Fibroblast of villous mesenchyme (primary cell): ENCODE measurements at regions not wholly inside any gene's neighbourhood (a gene's known extent, or its start where the extent isn't known, plus 50 kb on each side); places are given as distances from the start of the nearest gene placed in this dataset.

ENCODE experiments used
- DNase-seq: peaks from one replicate; pipeline ENCODE4 v3.0.0-alpha.2; 2010; ENCODE audit warnings: low read depth
- H3K4me3 ChIP-seq: 2 replicates; pipeline ENCODE4 v1.5.1; 2011; ENCODE audit warnings: low read depth, mild to moderate bottlenecking, low read length
- TF ChIP-seq, protein P1 (sequence below): IDR thresholded peaks from 2 replicates; pipeline ENCODE4 v1.5.1; 2012; ENCODE audit warnings: low read depth, mild to moderate bottlenecking, low read length; ENCODE audit not compliant: insufficient read depth

DNA sequence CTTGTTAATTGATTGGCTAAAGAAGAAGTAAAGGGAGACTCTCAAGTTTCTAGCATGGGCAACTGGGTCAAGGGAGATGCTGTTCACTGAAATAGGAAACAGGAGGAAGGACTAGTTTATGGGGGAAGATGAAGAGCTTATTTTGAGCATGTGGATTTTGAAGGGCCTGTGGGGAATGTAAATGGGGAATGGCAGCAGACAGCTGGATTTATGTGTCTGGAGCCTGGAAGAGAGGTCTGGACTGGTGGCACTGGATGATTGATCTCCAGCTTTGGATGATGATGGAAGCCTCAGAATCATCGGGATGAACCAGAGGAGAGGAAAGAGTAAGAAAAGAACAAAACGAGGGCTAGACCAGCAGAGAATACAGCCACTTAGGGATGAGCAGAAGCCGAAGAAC lies 54.9 kb upstream of the ENAH start:
- DNase-seq = no peak
- TF ChIP-seq, protein P1, sequence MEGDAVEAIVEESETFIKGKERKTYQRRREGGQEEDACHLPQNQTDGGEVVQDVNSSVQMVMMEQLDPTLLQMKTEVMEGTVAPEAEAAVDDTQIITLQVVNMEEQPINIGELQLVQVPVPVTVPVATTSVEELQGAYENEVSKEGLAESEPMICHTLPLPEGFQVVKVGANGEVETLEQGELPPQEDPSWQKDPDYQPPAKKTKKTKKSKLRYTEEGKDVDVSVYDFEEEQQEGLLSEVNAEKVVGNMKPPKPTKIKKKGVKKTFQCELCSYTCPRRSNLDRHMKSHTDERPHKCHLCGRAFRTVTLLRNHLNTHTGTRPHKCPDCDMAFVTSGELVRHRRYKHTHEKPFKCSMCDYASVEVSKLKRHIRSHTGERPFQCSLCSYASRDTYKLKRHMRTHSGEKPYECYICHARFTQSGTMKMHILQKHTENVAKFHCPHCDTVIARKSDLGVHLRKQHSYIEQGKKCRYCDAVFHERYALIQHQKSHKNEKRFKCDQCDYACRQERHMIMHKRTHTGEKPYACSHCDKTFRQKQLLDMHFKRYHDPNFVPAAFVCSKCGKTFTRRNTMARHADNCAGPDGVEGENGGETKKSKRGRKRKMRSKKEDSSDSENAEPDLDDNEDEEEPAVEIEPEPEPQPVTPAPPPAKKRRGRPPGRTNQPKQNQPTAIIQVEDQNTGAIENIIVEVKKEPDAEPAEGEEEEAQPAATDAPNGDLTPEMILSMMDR = no peak
- no peak overlapping the region for H3K4me3 ChIP-seq

DNA sequence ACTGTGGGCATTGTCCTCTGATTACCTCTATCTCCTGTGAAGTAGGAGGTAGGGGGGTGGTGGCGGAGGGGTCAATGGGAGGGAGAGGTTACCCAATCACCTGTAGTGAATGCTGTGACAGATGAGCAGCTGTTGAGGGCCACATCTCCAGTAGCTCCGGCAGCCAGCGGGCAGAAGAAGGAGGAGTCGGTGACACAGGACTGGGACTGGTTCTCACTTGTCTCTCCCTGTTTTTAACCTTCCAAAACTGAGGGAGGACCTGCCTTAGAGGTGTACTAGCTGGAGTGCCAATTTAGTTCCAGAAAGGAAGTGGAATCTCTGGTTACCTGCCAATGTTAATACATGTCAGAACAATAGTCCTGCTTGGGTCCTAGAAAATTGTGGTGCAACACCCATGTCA lies 56.2 kb upstream of the ENAH start:
- DNase-seq = no peak
- no peak overlapping the region for H3K4me3 ChIP-seq
- TF ChIP-seq, protein P1 = no peak

GRCh38 chr1:225710804-225711203 lies 57.9 kb upstream of the ENAH start:
- TF ChIP-seq, protein P1 = no peak
- no peak for DNase-seq
- H3K4me3 ChIP-seq = no peak overlapping the region

- DNase-seq = no peak
- TF ChIP-seq, protein P1 = no peak
- no peak overlapping the region for H3K4me3 ChIP-seq
Measured at GRCh38 chr1:225711236-225711937, 58.5 kb upstream of the ENAH start.

DNA sequence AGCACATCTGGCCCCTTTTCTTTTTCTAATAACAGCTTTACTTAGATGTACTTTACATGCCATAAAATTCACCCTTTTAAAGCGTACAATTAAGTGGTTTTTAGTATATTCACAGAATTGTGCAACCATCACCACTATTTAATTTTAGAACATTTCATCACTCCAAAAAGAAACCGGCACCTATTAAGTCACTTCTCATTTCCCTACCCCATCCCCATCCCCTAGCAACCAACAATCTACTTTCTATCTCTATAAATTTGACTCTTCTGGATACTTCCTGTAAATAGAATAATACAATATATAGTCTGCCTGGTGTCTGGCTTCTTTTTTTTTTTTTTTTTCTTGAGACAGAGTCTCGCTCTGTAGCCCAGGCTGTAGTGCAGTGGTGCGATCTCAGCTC lies 59.5 kb upstream of the ENAH start:
- no peak overlapping the region for H3K4me3 ChIP-seq
- TF ChIP-seq, protein P1 = no peak
- DNase-seq = peak; percentile 77

GRCh38 chr1:225713281-225713680 lies 60.4 kb upstream of the ENAH start:
- TF ChIP-seq, protein P1 = no peak
- no peak for DNase-seq

DNA sequence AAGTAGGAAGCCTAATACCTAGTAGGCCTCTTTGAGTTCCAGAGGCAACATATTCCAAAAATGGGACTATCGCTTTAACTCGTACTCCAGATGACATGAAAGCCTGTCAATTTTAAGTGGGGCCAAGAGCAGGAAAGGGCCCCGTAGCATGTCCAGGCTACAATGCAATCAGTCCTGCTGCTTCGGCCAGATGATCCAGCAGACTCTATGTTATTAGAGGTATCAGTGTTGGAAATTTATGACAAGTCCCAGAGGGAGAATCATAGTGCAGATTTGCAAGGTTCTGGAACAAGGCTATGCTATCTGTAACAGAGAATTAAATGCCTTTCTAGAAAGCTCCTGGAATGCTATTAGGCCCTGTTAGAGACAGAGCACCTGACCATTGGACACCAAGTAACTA lies 56.7 kb upstream of the SRP9 start:
- TF ChIP-seq, protein P1 = no peak
- no peak overlapping the region for H3K4me3 ChIP-seq
- no peak for DNase-seq

More at GRCh38 chr1:225713281-225713680, 60.4 kb upstream of the ENAH start:
- no peak overlapping the region for H3K4me3 ChIP-seq
